Activated B cell treated with CpG ODN at 0.5 μM for 24 hours (primary cell): ENCODE measurements at regions not wholly inside any gene's neighbourhood (a gene's known extent, or its start where the extent isn't known, plus 50 kb on each side); places are given as distances from the start of the nearest gene placed in this dataset.

ENCODE experiments used
- ATAC-seq: fragments of 200-7000 bp; cut with Tn5 transposase; one replicate; pipeline ENCODE4 v1.10.0; 2021; ENCODE audit warnings: low read depth, mild to moderate bottlenecking, moderate library complexity
- CTCF ChIA-PET: fragments of 350-600 bp; sonication (Branson Sonifier 250); formaldehyde crosslinking; loops from one replicate; lab custom pipeline; 2021; ENCODE audit warnings: antibody characterized with exemption; lab: Charles Lee
- POLR2A ChIA-PET: fragments of 350-600 bp; sonication (Branson Sonifier 250); formaldehyde crosslinking; loops from one replicate; lab custom pipeline; 2021; ENCODE audit warnings: antibody characterized with exemption; lab: Charles Lee
- DNase-seq: peaks from one replicate; pipeline ENCODE4 v3.0.0; 2022
- H3K27ac Mint-ChIP-seq: one replicate; pipeline ENCODE4 v1.8.0; 2020; ENCODE audit warnings: mixed read lengths
- H3K27me3 Mint-ChIP-seq: one replicate; pipeline ENCODE4 v1.8.0; 2021; ENCODE audit warnings: mixed read lengths
- H3K36me3 Mint-ChIP-seq: one replicate; pipeline ENCODE4 v1.8.0; 2021; ENCODE audit warnings: low read depth, mixed read lengths
- H3K4me1 Mint-ChIP-seq: one replicate; pipeline ENCODE4 v1.8.0; 2021; ENCODE audit warnings: mixed read lengths
- H3K4me3 Mint-ChIP-seq: one replicate; pipeline ENCODE4 v1.8.0; 2020; ENCODE audit warnings: mild to moderate bottlenecking, mixed read lengths
- H3K9me3 Mint-ChIP-seq: one replicate; pipeline ENCODE4 v1.8.0; 2020; ENCODE audit warnings: mixed read lengths
- intact Hi-C: fragments of 100-400 bp; cut with micrococcal nuclease; formaldehyde crosslinking; loops from one replicate; pipeline ENCODE4 v1.15.1; 2024
- TF ChIP-seq, protein P1 (sequence below): fragments of 200-600 bp; IDR thresholded peaks from one replicate; pipeline ENCODE4 v1.8.0; 2022; ENCODE audit warnings: antibody characterized with exemption, mild to moderate bottlenecking

DNA sequence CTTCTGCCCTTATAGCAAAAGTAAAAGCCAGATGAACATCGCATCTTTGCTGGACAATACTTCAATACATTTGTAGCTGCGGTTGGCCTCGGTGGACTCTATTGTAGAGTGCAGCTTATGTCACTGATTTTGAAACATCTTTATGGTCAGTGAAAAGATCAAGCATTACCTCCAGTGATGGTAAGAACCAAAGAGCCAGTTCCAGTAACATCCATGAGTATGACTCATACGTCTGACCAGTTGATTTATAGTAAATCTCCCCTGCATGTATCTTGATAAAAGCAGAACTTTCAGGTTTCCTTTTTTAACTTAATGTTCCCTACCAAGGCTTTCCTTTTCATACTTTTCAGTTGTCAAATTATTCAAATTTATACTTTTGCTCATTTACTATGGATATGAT lies 119.2 kb upstream of the HNRNPA3 start:
- CTCF ChIA-PET, result no interaction called here
- POLR2A ChIA-PET, result no interaction called here
- Mint-ChIP-seq H3K27ac (no peak overlapping the region), H3K36me3 (no peaks in the 10 kb centered on the region), H3K4me3 (no peak overlapping the region), H3K27me3 (peaks cover 9% of the 10 kb centered on the region), H3K4me1 (no peaks in the 10 kb centered on the region), H3K9me3 (no peaks in the 10 kb centered on the region)
- ATAC-seq, result no peak
- intact Hi-C loops, result no loop called here
- no peak for DNase-seq
- TF ChIP-seq, protein P1, sequence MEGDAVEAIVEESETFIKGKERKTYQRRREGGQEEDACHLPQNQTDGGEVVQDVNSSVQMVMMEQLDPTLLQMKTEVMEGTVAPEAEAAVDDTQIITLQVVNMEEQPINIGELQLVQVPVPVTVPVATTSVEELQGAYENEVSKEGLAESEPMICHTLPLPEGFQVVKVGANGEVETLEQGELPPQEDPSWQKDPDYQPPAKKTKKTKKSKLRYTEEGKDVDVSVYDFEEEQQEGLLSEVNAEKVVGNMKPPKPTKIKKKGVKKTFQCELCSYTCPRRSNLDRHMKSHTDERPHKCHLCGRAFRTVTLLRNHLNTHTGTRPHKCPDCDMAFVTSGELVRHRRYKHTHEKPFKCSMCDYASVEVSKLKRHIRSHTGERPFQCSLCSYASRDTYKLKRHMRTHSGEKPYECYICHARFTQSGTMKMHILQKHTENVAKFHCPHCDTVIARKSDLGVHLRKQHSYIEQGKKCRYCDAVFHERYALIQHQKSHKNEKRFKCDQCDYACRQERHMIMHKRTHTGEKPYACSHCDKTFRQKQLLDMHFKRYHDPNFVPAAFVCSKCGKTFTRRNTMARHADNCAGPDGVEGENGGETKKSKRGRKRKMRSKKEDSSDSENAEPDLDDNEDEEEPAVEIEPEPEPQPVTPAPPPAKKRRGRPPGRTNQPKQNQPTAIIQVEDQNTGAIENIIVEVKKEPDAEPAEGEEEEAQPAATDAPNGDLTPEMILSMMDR, result no peak

DNA sequence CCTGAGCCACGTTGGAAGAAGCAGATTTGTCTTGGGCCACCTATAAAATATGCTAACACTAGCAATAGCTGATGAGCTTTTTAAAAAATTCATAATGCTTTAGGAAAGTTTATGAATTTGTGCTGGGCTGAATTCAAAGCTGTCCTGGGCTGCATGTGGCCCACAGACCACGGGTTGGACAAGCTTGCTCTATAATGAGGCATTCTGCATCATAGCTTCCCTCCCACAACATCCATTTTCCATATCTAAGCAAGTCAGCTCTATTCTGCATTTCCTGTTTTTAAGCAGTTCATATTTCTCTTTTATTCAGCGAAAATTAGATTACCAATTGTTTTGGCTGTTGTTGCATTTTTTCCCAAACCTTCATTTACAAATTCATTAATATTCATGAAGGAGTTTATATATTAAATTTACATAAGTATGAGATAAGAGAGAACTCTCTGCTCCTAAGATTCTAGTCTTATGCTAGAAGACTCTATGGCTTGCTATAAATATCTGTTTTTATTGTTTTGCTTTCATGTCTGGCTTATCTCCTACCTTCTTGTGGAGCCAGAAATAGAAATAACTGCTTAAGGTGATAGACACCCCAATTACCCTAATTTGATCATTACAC lies 114.5 kb upstream of the HNRNPA3 start:
- H3K9me3 Mint-ChIP-seq, result peaks cover 5% of the 10 kb centered on the region
- CTCF ChIA-PET, result no interaction called here
- TF ChIP-seq, protein P1, result no peak
- ATAC-seq, result no peak
- no peak overlapping the region for H3K27ac Mint-ChIP-seq
- POLR2A ChIA-PET, result no interaction called here
- intact Hi-C loops, result no loop called here
- peaks cover 12% of the 10 kb centered on the region for H3K27me3 Mint-ChIP-seq
- H3K36me3 Mint-ChIP-seq, result no peaks in the 10 kb centered on the region
- DNase-seq, result no peak
- no peaks in the 10 kb centered on the region for H3K4me1 Mint-ChIP-seq
- H3K4me3 Mint-ChIP-seq, result no peak overlapping the region

DNA sequence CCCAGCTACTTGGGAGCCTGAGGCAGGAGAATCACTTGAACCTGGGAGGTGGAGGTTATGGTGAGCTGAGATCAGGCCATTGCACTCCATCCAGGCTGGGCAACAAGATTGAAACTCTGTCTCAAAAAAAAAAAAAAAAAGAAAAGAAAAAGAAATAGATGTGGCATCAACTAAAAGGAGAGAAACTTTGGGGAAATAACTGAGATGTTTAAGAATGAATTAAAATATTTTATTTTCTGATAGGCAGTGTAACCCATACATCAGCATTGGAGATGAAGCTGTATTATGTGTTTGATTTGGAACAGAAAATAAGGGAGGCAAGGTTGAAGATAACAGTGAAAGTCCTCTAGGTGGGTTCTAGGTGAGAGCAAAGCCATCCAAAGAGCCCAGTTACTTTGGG lies 110.7 kb upstream of the HNRNPA3 start:
- ChIA-PET POLR2A (interaction anchor here (0.7 kb wide), 1 partner anchor 670 kb away, joined by 3 read pairs; no protein-coding TSS in a partner anchor), CTCF (interaction anchor here (1.0 kb wide), 1 partner anchor 9 kb away, joined by 3 read pairs; no protein-coding TSS in a partner anchor)
- Mint-ChIP-seq H3K27ac (no peak overlapping the region), H3K4me3 (no peak overlapping the region), H3K36me3 (no peaks in the 10 kb centered on the region), H3K27me3 (peaks cover 15% of the 10 kb centered on the region), H3K9me3 (peaks cover 5% of the 10 kb centered on the region), H3K4me1 (no peaks in the 10 kb centered on the region)
- ATAC-seq (no peak), DNase-seq (no peak)
- intact Hi-C loops, result no loop called here
- TF ChIP-seq, protein P1, result no peak

DNA sequence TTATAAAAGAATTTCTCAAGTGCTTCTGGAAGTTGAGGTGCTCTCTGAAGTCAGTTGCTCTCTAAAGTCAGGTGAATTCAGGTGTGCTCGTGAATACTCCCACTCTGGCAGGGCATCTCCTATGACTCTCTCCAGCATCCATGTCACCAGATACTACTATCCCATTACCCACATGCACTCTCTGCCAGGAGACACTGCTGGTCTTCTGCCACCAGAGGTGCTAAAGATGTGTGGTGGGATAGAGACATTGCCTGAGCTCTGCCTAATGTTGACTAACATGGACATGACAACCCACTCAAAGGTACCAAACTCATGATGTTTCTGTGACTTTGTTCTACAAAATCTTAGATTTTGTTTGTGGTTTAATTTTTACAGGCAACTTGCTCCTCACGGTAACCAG lies 106.4 kb upstream of the HNRNPA3 start:
- ATAC-seq (no peak), DNase-seq (no peak)
- Mint-ChIP-seq H3K4me1 (no peaks in the 10 kb centered on the region), H3K27ac (no peak overlapping the region), H3K9me3 (peaks cover 5% of the 10 kb centered on the region), H3K36me3 (no peaks in the 10 kb centered on the region), H3K27me3 (peaks cover 26% of the 10 kb centered on the region), H3K4me3 (no peak overlapping the region)
- ChIA-PET CTCF (no interaction called here), POLR2A (no interaction called here)
- TF ChIP-seq, protein P1, result no peak
- intact Hi-C loops, result no loop called here

DNA sequence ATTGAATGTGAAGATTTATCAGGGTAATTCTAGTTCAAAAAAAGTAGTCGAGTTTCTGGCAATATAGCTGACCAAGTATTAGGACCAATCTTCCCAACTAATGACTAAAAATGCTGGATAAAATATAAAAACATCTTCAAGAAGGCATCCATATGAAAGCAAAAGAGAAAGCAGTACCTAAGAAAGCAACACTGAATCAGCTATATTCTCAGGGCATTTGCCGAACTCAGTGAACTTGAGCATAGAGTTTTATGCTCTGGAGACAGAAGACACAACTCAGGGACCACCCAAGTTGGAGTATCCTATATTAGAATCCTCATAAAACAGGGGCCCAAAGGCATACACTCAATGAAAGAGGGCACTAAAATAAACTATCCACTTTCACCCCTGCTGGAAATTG lies 103.7 kb upstream of the HNRNPA3 start:
- no peak for DNase-seq
- TF ChIP-seq, protein P1, result no peak
- CTCF ChIA-PET, result no interaction called here
- no peaks in the 10 kb centered on the region for H3K9me3 Mint-ChIP-seq
- no peak for ATAC-seq
- POLR2A ChIA-PET, result no interaction called here
- intact Hi-C loops, result no loop called here
- no peaks in the 10 kb centered on the region for H3K4me1 Mint-ChIP-seq
- H3K27ac Mint-ChIP-seq, result no peak overlapping the region
- H3K36me3 Mint-ChIP-seq, result no peaks in the 10 kb centered on the region
- no peak overlapping the region for H3K4me3 Mint-ChIP-seq
- H3K27me3 Mint-ChIP-seq, result peaks cover 23% of the 10 kb centered on the region
